K562 (cell line): ENCODE measurements at regions not wholly inside any gene's neighbourhood (a gene's known extent, or its start where the extent isn't known, plus 50 kb on each side); places are given as distances from the start of the nearest gene placed in this dataset.

ENCODE experiments used
- ATAC-seq: fragments of 200-7000 bp; cut with Tn5 transposase; 3 replicates; pipeline ENCODE4 v1.9.1; 2020; ENCODE audit warnings: moderate library complexity
- BruUV-seq: library from RNA; stranded (reverse); fragments of 400-500 nt; replicated peaks from 2 replicates; lab custom pipeline; 2021; lab: Mats Ljungman, UMichigan
- CTCF ChIA-PET: fragments of 300-600 bp; formaldehyde crosslinking; extraction: SDS; loops from one replicate; lab custom pipeline; 2021; ENCODE audit warnings: low intra/inter-chr PET ratio; lab: Yijun Ruan, JAX
- POLR2A ChIA-PET: fragments of 300-600, 350-650 bp; sonication (Branson Sonifier 250); formaldehyde crosslinking; extraction: SDS; loops from one replicate; lab custom pipeline; 2021; ENCODE audit warnings: antibody characterized with exemption, inconsistent platforms; lab: Yijun Ruan, JAX
- DNase-seq, 4 experiments: peaks; one replicate each; pipeline versions ENCODE4 v3.0.0 to v3.0.0-alpha.2; 2011 to 2018; ENCODE audit warnings: low spot score in 3 of 4, mixed read lengths in 3 of 4; ENCODE audit errors: extremely low read depth in 1 of 4
- FAIRE-seq: peaks from 2 replicates; lab custom pipeline; 2011; peaks lifted over from hg19 to GRCh38; lab: Jason Lieb, UNC
- H2AFZ ChIP-seq: 2 replicates; pipeline ENCODE4 v1.6.0; 2011; ENCODE audit warnings: low read depth, low read length, control low read depth, inconsistent platforms
- H3K27ac ChIP-seq: fragments of 200-600 bp; 3 replicates; pipeline ENCODE4 v1.8.0; 2011; ENCODE audit warnings: low read depth, mild to moderate bottlenecking, control low read depth, inconsistent platforms, low read length, moderate library complexity, mixed read lengths; ENCODE audit errors: extremely low read depth
- H3K27me3 ChIP-seq, 2 experiments: fragments of 300-600 bp in 1 of 2; 2 replicates in 1 of 2; 3 replicates in 1 of 2; pipeline versions ENCODE4 v1.6.0 to v1.8.0; 2011; ENCODE audit warnings: inconsistent platforms in 2 of 2, low read length in 2 of 2, mild to moderate bottlenecking in 1 of 2, mixed read lengths in 1 of 2, moderate library complexity in 1 of 2; ENCODE audit not compliant: control insufficient read depth in 2 of 2, insufficient read depth in 2 of 2
- H3K36me3 ChIP-seq: fragments of 300-600 bp; 3 replicates; pipeline ENCODE4 v1.8.0; 2011; ENCODE audit warnings: mild to moderate bottlenecking, low read length, inconsistent platforms; ENCODE audit not compliant: control insufficient read depth, insufficient read depth
- H3K4me1 ChIP-seq, 2 experiments: fragments of 200-600 bp in 1 of 2; replicated peaks in 1 of 2; 2 replicates in 1 of 2; 3 replicates in 1 of 2; pipeline versions ENCODE4 v1.5.1 to v1.8.0; 2011; ENCODE audit warnings: inconsistent platforms in 2 of 2, low read length in 2 of 2, mild to moderate bottlenecking in 1 of 2, mixed read lengths in 1 of 2, moderate library complexity in 1 of 2; ENCODE audit not compliant: control insufficient read depth in 2 of 2, insufficient read depth in 2 of 2
- H3K4me2 ChIP-seq: 2 replicates; pipeline ENCODE4 v1.6.1; 2011; ENCODE audit warnings: low read length, control low read depth, inconsistent platforms, mixed read lengths; ENCODE audit not compliant: insufficient read depth
- H3K4me3 ChIP-seq: fragments of 200-600 bp; sonication (generic), shearing (Covaris generic); 2 replicates; pipeline ENCODE4 v1.5.1; 2016; ENCODE audit warnings: control low read depth, inconsistent platforms
- H3K79me2 ChIP-seq: fragments of 200-600 bp; 3 replicates; pipeline ENCODE4 v1.8.0; 2011; ENCODE audit warnings: low read length, inconsistent platforms; ENCODE audit not compliant: control insufficient read depth, insufficient read depth
- H3K9ac ChIP-seq, 2 experiments: 2 replicates each; pipeline versions ENCODE4 v1.6.0 to v1.6.1; 2011; ENCODE audit warnings: low read depth in 2 of 2, low read length in 2 of 2, control low read depth in 1 of 2, inconsistent platforms in 1 of 2, mild to moderate bottlenecking in 1 of 2, mixed read lengths in 1 of 2; ENCODE audit not compliant: insufficient read depth in 1 of 2
- H3K9me1 ChIP-seq: one replicate; pipeline ENCODE4 v1.6.0; 2011; ENCODE audit warnings: inconsistent platforms, mild to moderate bottlenecking, low read length, moderate library complexity; ENCODE audit not compliant: control insufficient read depth, insufficient read depth
- H3K9me3 ChIP-seq: replicated peaks from 2 replicates; pipeline ENCODE4 v1.5.1; 2011; ENCODE audit warnings: low read depth, low read length, inconsistent platforms; ENCODE audit not compliant: control insufficient read depth, insufficient read depth
- H4K20me1 ChIP-seq: replicated peaks from 2 replicates; pipeline ENCODE4 v1.6.1; 2011; ENCODE audit warnings: low read length, inconsistent platforms, mixed read lengths; ENCODE audit not compliant: control insufficient read depth, insufficient read depth
- CBX1 ChIP-seq: sonication (generic); IDR thresholded peaks from 2 replicates; pipeline ENCODE4 v1.6.1; 2016; ENCODE audit warnings: antibody characterized with exemption, low read depth, mild to moderate bottlenecking
- CHD2 ChIP-seq: IDR thresholded peaks from 2 replicates; pipeline ENCODE4 v1.6.1; 2011; ENCODE audit warnings: low read depth, low read length
- GMEB1 ChIP-seq: fragments of 250-450 bp; sonication (Bioruptor Pico); IDR thresholded peaks from 2 replicates; pipeline ENCODE4 v1.4.0; 2020; ENCODE audit warnings: mild to moderate bottlenecking
- MLX ChIP-seq, 2 experiments: fragments of 450-650 bp in 1 of 2; sonication (generic) in 1 of 2; formaldehyde crosslinking; conservative IDR thresholded peaks; 2 replicates each; pipeline versions ENCODE4 v1.4.0 to v1.8.1; 2020 to 2022; ENCODE audit warnings: mild to moderate bottlenecking in 1 of 2, missing genetic modification reagents in 1 of 2
- SIX5 ChIP-seq, 2 experiments: IDR thresholded peaks; 2 replicates each; pipeline ENCODE4 v1.6.1; 2011; ENCODE audit warnings: low read length in 2 of 2, borderline replicate concordance in 1 of 2, low read depth in 1 of 2, mild to moderate bottlenecking in 1 of 2, moderate library complexity in 1 of 2; ENCODE audit not compliant: insufficient read depth in 1 of 2
- in situ Hi-C: fragments of 300-500 bp; cut with MboI; formaldehyde crosslinking; loops from 4 replicates; pipeline ENCODE4 v1.15.0; 2018; ENCODE audit warnings: inconsistent platforms, mixed read lengths
- intact Hi-C: fragments of 100-400 bp; cut with micrococcal nuclease; formaldehyde crosslinking; loops from 2 replicates; pipeline ENCODE4 v1.14.2; 2022

- DNase-seq, result no peak
- Histone ChIP-seq H3K4me3 (no peak overlapping the region), H3K36me3 (no peaks in the 10 kb centered on the region), H3K4me1 (no peaks in the 10 kb centered on the region), H4K20me1 (no peaks in the 10 kb centered on the region), H3K9me3 (no peaks in the 10 kb centered on the region), H2AFZ (no peak overlapping the region), H3K27ac (no peak overlapping the region), H3K27me3 (no peaks in the 10 kb centered on the region), H3K4me2 (no peak overlapping the region), H3K79me2 (no peaks in the 10 kb centered on the region), H3K9ac (no peak overlapping the region)
- no peak for ATAC-seq
- ChIA-PET POLR2A (no interaction called here), CTCF (no interaction called here)
- TF ChIP-seq GMEB1 (no peak), MLX (CRISPR knock-in tag; conservative IDR thresholded peaks at IDR 0.05) (no peak), SIX5 (IDR thresholded peaks at IDR 0.05; ENCODE audit: borderline replicate concordance in 1 of 2, insufficient read depth in 1 of 2, low read depth in 1 of 2, low read length in 2 of 2) (no peak), CBX1 (no peak), CHD2 (no peak)
- TF ChIP-seq, all 486 proteins: peak for 0
- intact Hi-C loops, result no loop called here
- in situ Hi-C loops, result no loop called here
- H3K9me1 ChIP-seq, result no peaks in the 10 kb centered on the region
- no peak for FAIRE-seq
- BruUV-seq, result no TSS peak
Measured at GRCh38 chr3:34131091-34131490, 332.7 kb downstream of the PDCD6IP start.
